Stimulated activated CD8-positive, alpha-beta memory T cell treated with anti-CD3 and anti-CD28 coated beads, Interleukin-2, amount 100 ng/mL, for 48 hours (primary cell): ENCODE measurements at regions not wholly inside any gene's neighbourhood (a gene's known extent, or its start where the extent isn't known, plus 50 kb on each side); places are given as distances from the start of the nearest gene placed in this dataset.

ENCODE experiments used
- DNase-seq, 2 donors: peaks; one replicate each; pipeline ENCODE4 v3.0.0-alpha.2; 2020; ENCODE audit warnings: low read depth in 2 of 2

DNA sequence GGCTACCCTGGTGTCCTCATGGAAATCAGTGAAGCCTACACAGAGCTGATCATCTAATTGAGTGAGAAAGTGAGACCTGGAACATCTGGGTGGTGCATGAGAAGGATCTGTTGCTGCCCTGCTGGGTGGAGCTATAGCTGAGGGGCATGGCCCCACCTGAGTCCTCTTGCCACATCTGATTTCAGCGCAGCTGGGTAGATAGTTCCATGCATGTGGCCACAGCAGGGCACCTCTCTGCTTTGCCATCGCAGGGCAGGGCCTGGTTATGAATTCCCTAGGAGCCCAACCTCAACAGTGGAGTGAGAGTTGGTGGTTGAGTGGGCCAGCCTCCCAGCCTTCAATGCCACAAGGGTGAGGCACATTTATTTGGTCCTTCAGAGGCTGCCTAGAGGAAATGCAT, 407.8 kb downstream of the BCL11B start:
- no peak for DNase-seq

GRCh38 chr14:98867146-98867545, 404.9 kb downstream of the BCL11B start:
- DNase-seq = no peak

DNA sequence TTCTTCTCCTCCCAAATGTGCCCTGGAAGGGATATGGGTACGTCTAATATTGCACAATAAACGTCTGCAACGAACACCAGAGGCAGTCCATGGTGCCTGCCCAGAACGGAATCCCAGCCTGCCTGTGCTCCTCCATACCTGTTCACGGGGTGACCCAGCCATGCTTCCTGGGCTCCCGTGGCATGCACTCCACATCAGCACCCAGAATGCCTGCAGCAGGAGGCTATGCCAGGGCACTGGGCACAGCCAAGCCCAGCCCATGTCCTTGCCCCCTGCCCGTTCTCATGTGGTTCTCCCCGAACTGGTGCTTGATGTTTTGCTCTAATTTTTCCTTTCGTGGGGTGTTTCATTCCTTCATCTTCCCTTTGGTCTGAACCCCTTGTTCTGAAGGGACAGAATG, 404.3 kb downstream of the BCL11B start:
- DNase-seq = no peak

GRCh38 chr14:98868866-98869265, 403.1 kb downstream of the BCL11B start:
- DNase-seq = no peak

DNA sequence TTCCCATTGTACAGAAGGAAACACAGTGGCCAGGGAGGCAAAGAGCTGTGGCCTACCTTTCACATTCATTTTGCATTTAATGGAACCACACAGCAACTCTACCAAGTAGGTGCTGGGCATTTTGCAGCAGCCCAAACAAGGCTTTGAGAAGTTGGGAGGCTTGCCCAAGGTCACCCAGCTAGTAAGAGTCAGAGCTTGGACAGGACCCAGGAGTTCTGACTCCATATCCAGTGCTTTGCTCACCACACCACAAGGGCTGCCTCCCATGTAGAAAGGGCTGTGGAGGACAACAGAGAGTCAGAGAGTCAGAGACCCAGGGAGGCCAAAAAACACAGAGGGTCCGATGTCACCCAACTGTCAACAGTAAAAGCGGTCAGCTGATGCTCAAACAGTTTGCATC, 400.2 kb downstream of the BCL11B start:
- DNase-seq = no peak

- no peak for DNase-seq
These were observed 394.9 kb downstream of the BCL11B start for GRCh38 chr14:98877065-98877464.

- DNase-seq = no peak
These were observed 393.7 kb downstream of the BCL11B start for GRCh38 chr14:98878282-98878681.

- no peak for DNase-seq
These were observed 385.0 kb downstream of the BCL11B start for GRCh38 chr14:98886982-98887381.

GRCh38 chr14:98888281-98888680, 383.7 kb downstream of the BCL11B start:
- DNase-seq = no peak

DNA sequence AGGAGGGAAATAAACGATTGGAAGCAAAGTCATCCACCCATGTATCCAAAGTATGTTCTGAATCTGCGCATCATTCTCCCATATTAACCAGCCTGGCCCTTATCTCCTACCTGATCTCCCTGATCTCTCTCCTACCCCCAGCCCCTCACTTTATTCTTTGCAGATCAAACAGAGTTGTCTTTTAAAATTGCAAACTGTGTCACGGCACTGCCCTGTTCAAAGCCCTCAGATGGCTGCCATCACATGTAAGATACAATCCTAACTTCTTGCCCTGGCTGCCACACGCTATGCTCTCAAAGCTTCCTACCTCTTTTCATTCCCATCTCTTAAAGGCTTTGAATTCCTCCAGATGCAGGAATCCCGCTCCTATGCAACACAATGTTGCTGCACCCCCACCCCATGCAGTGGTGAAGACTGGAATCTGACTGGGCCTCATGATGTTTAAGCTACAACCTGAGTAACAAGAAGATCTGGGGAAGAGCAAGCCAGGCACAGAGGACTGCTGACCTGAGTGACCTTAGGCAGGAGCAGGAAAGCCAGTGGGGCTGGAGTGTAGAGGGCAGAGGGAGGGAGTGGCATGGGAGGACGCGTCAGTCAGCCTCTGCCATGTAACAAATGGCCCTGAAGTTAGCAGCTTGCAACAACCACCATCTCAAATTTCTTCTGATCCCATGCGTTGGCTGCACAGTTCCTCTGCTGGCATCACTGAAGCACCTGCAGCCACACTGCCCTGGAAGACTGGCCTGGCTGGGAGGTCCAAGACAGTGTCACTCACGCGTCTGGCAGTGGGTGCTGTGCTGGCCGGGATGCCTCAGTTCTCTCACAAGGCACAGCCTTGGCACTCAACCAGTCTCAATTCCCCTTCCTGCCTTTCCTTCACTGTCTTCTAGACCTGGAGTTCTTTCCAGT, 382.8 kb downstream of the BCL11B start:
- DNase-seq = no peak

GRCh38 chr14:98889836-98890185, 382.2 kb downstream of the BCL11B start:
- no peak for DNase-seq

- DNase-seq = no peak
These were observed 381.2 kb downstream of the BCL11B start for GRCh38 chr14:98890556-98891340.

DNA sequence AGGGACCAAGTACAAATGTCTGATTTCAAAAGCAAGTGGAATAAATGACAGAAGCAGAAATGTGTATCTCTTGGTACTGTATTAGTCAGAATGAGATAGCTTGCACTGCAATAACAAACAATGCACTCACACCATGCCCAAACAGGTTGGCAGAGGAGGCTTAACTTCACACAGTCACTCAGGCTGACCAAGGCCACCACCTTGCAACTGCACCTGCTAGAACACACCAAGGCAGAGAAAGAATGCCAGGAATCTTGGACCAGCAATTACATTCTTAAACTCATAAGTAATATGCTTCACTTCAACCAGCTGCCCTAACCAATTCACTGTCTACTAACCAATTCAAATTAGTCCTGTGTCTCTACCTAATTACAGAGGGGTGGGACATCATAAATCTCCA, 378.3 kb downstream of the BCL11B start:
- DNase-seq = no peak

GRCh38 chr14:98894600-98894999, 377.4 kb downstream of the BCL11B start:
- DNase-seq = no peak

DNA sequence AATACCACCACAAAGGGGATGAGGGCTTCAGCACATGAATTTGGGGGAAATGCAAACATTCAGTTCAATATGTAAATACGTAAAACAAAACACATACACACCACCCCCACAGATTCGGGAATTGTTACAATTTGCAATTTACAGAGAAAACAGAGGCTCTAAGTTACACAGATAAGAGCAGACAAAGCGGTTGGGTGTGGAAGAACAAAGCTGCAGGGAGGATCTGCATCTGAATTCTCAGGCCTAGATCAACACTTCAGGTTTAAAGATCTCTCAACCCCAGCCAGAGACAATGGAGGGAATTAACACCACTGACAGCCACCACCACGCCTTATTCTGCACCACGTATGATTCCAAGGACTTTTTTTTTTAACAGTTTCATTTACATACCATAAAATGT, 375.5 kb downstream of the BCL11B start:
- DNase-seq = no peak

GRCh38 chr14:98897605-98898309, 374.2 kb downstream of the BCL11B start:
- no peak for DNase-seq

DNA sequence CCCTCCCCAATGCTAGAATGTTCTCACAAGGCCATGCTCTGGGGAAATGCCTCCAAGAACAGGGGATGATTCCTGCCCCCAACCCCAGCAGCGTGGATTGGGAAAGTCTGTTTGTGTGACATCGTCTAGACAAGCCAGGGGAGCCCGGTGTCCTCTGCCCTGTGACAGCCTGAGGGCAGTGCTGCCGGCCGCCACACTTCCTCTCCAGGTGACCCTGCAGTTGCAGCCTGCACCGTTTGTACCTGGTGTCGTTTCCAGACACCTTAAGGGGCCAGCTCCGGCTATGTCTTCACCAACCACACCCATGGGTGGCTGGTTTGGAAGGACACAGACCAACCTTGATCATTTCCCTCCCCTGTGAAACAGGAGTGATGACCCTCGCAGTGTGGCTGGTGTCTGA, 372.6 kb downstream of the BCL11B start:
- no peak for DNase-seq

DNA sequence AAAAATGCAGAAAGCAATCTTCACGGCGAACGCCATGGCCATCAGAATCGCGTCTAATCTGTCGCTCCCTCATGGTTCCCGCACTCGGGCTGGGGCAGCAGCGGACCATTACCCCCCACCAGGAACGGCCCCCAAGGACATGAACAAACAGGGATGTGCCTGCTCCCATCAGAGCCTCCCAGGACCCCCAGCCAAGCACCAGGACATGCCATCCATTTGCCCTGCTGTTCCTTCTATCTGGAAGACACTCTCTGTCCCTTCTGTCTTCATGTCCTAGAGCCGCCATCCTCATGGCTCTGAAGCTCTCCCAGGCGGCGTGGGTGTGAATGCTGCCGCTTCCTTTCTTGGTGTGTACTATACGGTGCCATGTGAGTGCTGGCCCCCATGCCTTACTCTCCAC, 371.8 kb downstream of the BCL11B start:
- no peak for DNase-seq

DNA sequence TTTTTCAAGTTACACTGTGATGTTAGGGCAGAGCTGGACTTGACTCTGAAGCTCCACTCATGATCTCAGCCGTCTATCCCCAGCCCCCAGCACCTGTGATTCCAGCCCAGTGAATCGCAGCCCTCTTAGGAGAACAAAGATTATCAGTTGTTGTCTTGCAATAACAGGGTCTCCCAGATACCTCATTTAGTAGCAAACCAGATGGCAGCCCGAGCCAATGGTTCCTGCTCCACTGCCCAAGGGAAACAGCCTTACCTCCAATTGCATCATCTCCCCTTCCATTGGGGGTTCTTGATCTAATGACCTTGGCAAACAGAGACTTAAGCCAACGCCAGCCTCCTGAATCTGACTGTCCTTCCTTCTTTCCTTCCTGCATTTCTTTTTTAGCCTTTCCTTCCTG, 371.2 kb downstream of the BCL11B start:
- DNase-seq = no peak

DNA sequence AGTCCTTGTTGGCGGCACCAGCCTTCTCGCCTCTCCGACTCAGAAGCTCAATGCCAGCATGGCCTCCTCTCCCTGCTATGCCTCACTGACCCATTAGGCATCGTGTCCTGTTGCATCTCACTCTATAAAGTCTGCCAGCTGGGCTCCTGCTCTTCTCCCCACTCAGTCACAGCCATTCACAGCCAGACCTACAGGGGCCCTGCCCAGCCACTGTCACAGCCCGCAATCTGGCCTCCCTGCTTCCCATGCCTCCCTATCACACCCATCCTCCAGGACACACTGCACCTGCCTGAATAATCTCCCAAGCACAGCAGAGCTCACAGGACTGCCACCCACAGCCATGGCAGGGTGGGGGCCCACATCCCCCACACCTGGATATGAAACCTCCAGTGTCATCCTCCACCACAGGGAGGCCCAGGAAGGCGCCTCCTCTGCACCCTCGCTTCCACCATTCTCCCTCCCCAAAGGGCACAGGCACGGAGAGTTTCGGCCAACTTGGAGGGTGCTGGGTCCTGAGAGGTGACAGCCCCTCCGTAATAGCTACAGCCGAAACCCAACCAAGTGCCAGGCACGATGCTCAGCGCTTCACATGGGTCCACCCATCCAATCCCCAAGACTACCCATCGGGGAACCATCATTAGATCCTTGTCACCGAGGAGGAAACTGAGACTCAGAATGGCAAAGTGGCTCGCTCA, 370.3 kb downstream of the BCL11B start:
- no peak for DNase-seq

DNA sequence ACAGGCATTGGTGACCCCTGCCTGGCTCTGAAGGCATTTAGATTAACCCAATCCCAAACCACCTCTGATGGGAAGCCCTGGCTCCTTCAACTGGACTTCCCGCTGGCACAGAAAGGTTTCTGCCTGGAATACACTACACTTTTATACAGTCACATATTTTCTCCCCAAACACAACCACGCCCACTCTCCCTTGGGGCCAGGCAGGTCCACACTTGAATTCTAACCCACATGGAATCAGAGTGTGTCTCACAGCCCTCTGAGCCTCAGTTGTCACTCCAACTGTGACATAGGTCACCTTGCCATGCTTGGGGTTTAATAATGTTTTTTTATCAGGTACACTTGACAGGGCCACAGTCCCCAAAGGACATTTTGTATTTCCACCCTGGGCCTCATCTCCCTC, 368.6 kb downstream of the BCL11B start:
- no peak for DNase-seq

- DNase-seq = no peak
These were observed 367.3 kb downstream of the BCL11B start for GRCh38 chr14:98904677-98905076.
